ENCODE measurements at regions not wholly inside any gene's neighbourhood (a gene's known extent, or its start where the extent isn't known, plus 50 kb on each side); places are given as distances from the start of the nearest gene placed in this dataset.

DNA sequence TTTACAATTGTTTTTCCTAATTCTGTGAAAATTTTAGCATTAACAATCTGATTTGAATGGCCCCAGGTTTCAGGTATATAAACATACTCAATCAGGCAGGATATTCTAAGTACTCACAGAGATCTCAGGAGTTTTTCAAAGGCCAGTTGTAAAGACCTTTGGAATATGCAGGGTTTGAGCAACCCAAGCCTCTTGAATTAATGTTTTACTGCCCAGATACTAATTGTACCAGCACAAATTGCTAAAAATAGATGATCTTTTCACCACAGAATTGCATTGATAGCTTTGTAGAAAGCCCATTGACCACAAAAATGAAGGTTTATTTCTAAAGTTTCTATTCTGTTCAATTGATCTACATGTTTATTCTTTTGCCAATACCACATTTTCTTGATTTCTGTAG, 186.5 kb downstream of the OSTF1 start:
- TF ChIP-seq, protein P1, sequence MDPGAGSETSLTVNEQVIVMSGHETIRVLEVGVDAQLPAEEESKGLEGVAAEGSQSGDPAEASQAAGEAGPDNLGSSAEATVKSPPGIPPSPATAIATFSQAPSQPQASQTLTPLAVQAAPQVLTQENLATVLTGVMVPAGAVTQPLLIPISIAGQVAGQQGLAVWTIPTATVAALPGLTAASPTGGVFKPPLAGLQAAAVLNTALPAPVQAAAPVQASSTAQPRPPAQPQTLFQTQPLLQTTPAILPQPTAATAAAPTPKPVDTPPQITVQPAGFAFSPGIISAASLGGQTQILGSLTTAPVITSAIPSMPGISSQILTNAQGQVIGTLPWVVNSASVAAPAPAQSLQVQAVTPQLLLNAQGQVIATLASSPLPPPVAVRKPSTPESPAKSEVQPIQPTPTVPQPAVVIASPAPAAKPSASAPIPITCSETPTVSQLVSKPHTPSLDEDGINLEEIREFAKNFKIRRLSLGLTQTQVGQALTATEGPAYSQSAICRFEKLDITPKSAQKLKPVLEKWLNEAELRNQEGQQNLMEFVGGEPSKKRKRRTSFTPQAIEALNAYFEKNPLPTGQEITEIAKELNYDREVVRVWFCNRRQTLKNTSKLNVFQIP (CRISPR knock-in tag; IDR thresholded peaks at IDR 0.05; ENCODE audit: borderline replicate concordance, low read depth) = no peak
- TF ChIP-seq ZNF565 (CRISPR knock-in tag; conservative IDR thresholded peaks at IDR 0.05; ENCODE audit: low read depth) (no peak), ZFP30 (CRISPR knock-in tag; IDR thresholded peaks at IDR 0.05) (no peak), BACH2 (CRISPR knock-in tag; IDR thresholded peaks at IDR 0.05; ENCODE audit: borderline replicate concordance) (no peak), ZFP3 (CRISPR knock-in tag; IDR thresholded peaks at IDR 0.05) (no peak)
- no peak for ATAC-seq

GRCh38 chr9:75282047-75282446, 193.7 kb downstream of the OSTF1 start:
- TF ChIP-seq, protein P1 (CRISPR knock-in tag; IDR thresholded peaks at IDR 0.05; ENCODE audit: borderline replicate concordance, low read depth) = no peak
- TF ChIP-seq TSHZ2 (CRISPR knock-in tag; IDR thresholded peaks at IDR 0.05) (no peak), BACH2 (CRISPR knock-in tag; IDR thresholded peaks at IDR 0.05; ENCODE audit: borderline replicate concordance) (no peak), ESRRG (CRISPR knock-in tag; IDR thresholded peaks at IDR 0.05) (no peak), TCF4 (CRISPR knock-in tag; IDR thresholded peaks at IDR 0.05; ENCODE audit: borderline replicate concordance) (no peak), ZNF8 (CRISPR knock-in tag; IDR thresholded peaks at IDR 0.05) (no peak), ZC3H10 (CRISPR knock-in tag; IDR thresholded peaks at IDR 0.05) (no peak), TOX (CRISPR knock-in tag; IDR thresholded peaks at IDR 0.05; ENCODE audit: borderline replicate concordance) (no peak), GLIS3 (CRISPR knock-in tag; IDR thresholded peaks at IDR 0.05) (no peak), OSR1 (CRISPR knock-in tag; IDR thresholded peaks at IDR 0.05) (no peak), RARB (CRISPR knock-in tag; IDR thresholded peaks at IDR 0.05) (no peak), ZNF70 (CRISPR knock-in tag; IDR thresholded peaks at IDR 0.05) (no peak), ZFP3 (CRISPR knock-in tag; IDR thresholded peaks at IDR 0.05) (no peak)
- TF ChIP-seq, protein P2, sequence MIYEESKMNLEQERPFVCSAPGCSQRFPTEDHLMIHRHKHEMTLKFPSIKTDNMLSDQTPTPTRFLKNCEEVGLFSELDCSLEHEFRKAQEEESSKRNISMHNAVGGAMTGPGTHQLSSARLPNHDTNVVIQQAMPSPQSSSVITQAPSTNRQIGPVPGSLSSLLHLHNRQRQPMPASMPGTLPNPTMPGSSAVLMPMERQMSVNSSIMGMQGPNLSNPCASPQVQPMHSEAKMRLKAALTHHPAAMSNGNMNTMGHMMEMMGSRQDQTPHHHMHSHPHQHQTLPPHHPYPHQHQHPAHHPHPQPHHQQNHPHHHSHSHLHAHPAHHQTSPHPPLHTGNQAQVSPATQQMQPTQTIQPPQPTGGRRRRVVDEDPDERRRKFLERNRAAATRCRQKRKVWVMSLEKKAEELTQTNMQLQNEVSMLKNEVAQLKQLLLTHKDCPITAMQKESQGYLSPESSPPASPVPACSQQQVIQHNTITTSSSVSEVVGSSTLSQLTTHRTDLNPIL (CRISPR knock-in tag; IDR thresholded peaks at IDR 0.05; ENCODE audit: low read depth) = no peak
- TF ChIP-seq, protein P3, sequence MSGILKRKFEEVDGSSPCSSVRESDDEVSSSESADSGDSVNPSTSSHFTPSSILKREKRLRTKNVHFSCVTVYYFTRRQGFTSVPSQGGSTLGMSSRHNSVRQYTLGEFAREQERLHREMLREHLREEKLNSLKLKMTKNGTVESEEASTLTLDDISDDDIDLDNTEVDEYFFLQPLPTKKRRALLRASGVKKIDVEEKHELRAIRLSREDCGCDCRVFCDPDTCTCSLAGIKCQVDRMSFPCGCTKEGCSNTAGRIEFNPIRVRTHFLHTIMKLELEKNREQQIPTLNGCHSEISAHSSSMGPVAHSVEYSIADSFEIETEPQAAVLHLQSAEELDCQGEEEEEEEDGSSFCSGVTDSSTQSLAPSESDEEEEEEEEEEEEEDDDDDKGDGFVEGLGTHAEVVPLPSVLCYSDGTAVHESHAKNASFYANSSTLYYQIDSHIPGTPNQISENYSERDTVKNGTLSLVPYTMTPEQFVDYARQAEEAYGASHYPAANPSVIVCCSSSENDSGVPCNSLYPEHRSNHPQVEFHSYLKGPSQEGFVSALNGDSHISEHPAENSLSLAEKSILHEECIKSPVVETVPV (CRISPR knock-in tag; IDR thresholded peaks at IDR 0.05) = no peak
- TF ChIP-seq, protein P4, sequence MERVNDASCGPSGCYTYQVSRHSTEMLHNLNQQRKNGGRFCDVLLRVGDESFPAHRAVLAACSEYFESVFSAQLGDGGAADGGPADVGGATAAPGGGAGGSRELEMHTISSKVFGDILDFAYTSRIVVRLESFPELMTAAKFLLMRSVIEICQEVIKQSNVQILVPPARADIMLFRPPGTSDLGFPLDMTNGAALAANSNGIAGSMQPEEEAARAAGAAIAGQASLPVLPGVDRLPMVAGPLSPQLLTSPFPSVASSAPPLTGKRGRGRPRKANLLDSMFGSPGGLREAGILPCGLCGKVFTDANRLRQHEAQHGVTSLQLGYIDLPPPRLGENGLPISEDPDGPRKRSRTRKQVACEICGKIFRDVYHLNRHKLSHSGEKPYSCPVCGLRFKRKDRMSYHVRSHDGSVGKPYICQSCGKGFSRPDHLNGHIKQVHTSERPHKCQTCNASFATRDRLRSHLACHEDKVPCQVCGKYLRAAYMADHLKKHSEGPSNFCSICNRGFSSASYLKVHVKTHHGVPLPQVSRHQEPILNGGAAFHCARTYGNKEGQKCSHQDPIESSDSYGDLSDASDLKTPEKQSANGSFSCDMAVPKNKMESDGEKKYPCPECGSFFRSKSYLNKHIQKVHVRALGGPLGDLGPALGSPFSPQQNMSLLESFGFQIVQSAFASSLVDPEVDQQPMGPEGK (CRISPR knock-in tag; IDR thresholded peaks at IDR 0.05; ENCODE audit: borderline replicate concordance) = no peak
- ATAC-seq = no peak

DNA sequence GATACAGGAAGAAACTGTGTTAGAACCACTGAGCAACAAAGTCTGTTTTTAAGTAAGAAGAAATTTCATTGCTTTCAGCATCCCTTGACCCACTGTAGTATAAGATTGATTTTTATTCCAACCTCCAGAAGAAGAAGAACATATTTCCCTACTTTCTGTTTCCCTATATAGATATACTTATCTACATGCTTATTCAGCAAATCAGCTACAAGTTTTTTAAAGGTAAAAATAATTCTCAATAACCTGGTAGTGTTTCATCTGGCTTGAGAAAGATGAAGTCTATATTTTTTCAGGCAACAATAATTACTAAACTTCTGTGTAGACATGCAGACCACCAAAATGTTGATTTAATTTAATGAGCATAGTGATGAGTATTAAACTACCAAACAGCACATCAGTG, 201.0 kb downstream of the OSTF1 start:
- no peak for ATAC-seq
- TF ChIP-seq ZC3H10 (CRISPR knock-in tag; IDR thresholded peaks at IDR 0.05) (no peak), ISL1 (CRISPR knock-in tag; IDR thresholded peaks at IDR 0.05) (no peak), ZFP30 (CRISPR knock-in tag; IDR thresholded peaks at IDR 0.05) (no peak), RARB (CRISPR knock-in tag; IDR thresholded peaks at IDR 0.05) (no peak), BACH2 (CRISPR knock-in tag; IDR thresholded peaks at IDR 0.05; ENCODE audit: borderline replicate concordance) (no peak), GLIS3 (CRISPR knock-in tag; IDR thresholded peaks at IDR 0.05) (no peak), PPARA (CRISPR knock-in tag; IDR thresholded peaks at IDR 0.05; ENCODE audit: borderline replicate concordance) (no peak), OSR1 (CRISPR knock-in tag; IDR thresholded peaks at IDR 0.05) (no peak), CSDC2 (CRISPR knock-in tag; IDR thresholded peaks at IDR 0.05) (no peak), TSHZ2 (CRISPR knock-in tag; IDR thresholded peaks at IDR 0.05) (no peak), ZNF565 (CRISPR knock-in tag; conservative IDR thresholded peaks at IDR 0.05; ENCODE audit: low read depth) (no peak), ARNTL (CRISPR knock-in tag; IDR thresholded peaks at IDR 0.05; ENCODE audit: borderline replicate concordance, low read depth) (no peak)
- TF ChIP-seq, protein P1 (CRISPR knock-in tag; IDR thresholded peaks at IDR 0.05; ENCODE audit: borderline replicate concordance, low read depth) = no peak

All from SK-N-SH treated with all-trans-retinoic acid at 6 μM for 48 hours (cell line).